Activated CD4-positive, alpha-beta T cell treated with anti-CD3 and anti-CD28 coated beads, Interleukin-10, Interleukin-2, amounts not matched to agents 100 ng/mL and 50 ng/mL, durations not matched to agents 16 hours and 8 hours (primary cell): ENCODE measurements at regions not wholly inside any gene's neighbourhood (a gene's known extent, or its start where the extent isn't known, plus 50 kb on each side); places are given as distances from the start of the nearest gene placed in this dataset.
"Not testable (repeated sequence)": the region's sequence is repeated elsewhere in the genome, so short reads cannot be mapped to it uniquely, and the experiment has no call there.

Experiments used
- DNase-seq: peaks from one replicate; pipeline ENCODE4 v3.0.0-alpha.2; 2020

GRCh38 chr10:20485554-20485953 lies 411.6 kb downstream of the NEBL start:
- no peak for DNase-seq

- DNase-seq, result no peak
Observed at GRCh38 chr10:20481054-20481453, 416.1 kb downstream of the NEBL start.

- DNase-seq, result not testable (repeated sequence)
Observed at GRCh38 chr10:20480575-20480974, 416.5 kb downstream of the NEBL start.

- DNase-seq, result no peak
Observed at GRCh38 chr10:20474064-20474463, 423.0 kb downstream of the NEBL start.

- no peak for DNase-seq
Observed at GRCh38 chr10:20473023-20473760, 423.9 kb downstream of the NEBL start.

- no peak for DNase-seq
Observed at GRCh38 chr10:20466731-20467130, 430.4 kb downstream of the NEBL start.

GRCh38 chr10:20457649-20458048 lies 439.5 kb downstream of the NEBL start:
- DNase-seq, result no peak

GRCh38 chr10:20455774-20456173 lies 441.3 kb downstream of the NEBL start:
- no peak for DNase-seq

GRCh38 chr10:20454331-20454730 lies 442.8 kb downstream of the NEBL start:
- no peak for DNase-seq

GRCh38 chr10:20446561-20447193 lies 450.4 kb downstream of the NEBL start:
- DNase-seq, result no peak

GRCh38 chr10:20443094-20443493 lies 454.0 kb downstream of the NEBL start:
- DNase-seq, result no peak

GRCh38 chr10:20429742-20430141 lies 467.4 kb downstream of the NEBL start:
- no peak for DNase-seq

- no peak for DNase-seq
Observed at GRCh38 chr10:20427821-20428220, 469.3 kb downstream of the NEBL start.

- no peak for DNase-seq
Observed at GRCh38 chr10:20418286-20418685, 478.8 kb downstream of the NEBL start.

- DNase-seq, result no peak
Observed at GRCh38 chr10:20417791-20418190, 479.3 kb downstream of the NEBL start.

GRCh38 chr10:20415684-20416083 lies 481.4 kb downstream of the NEBL start:
- DNase-seq, result no peak

- DNase-seq, result no peak
Observed at GRCh38 chr10:20407357-20407756, 489.8 kb downstream of the NEBL start.

- DNase-seq, result no peak
Observed at GRCh38 chr10:20406281-20407104, 490.6 kb downstream of the NEBL start.

- DNase-seq, result no peak
Observed at GRCh38 chr10:20405761-20406160, 491.4 kb downstream of the NEBL start.

GRCh38 chr10:20405050-20405449 lies 492.1 kb downstream of the NEBL start:
- no peak for DNase-seq

GRCh38 chr10:20399772-20400171 lies 497.3 kb downstream of the NEBL start:
- DNase-seq, result no peak

GRCh38 chr10:20396701-20397100 lies 500.4 kb downstream of the NEBL start:
- no peak for DNase-seq

- DNase-seq, result no peak
Observed at GRCh38 chr10:20396205-20396604, 500.9 kb downstream of the NEBL start.

GRCh38 chr10:20391629-20392028 lies 505.5 kb downstream of the NEBL start:
- DNase-seq, result no peak
